HG02678 (cell line): ENCODE measurements at regions not wholly inside any gene's neighbourhood (a gene's known extent, or its start where the extent isn't known, plus 50 kb on each side); places are given as distances from the start of the nearest gene placed in this dataset.

Experiments used
- ATAC-seq: cut with Tn5 transposase; IDR thresholded peaks from one replicate; pipeline ENCODE4 v1.9.1; 2021; ENCODE audit warnings: mild to moderate bottlenecking, moderate library complexity; ENCODE audit not compliant: unreplicated experiment

DNA sequence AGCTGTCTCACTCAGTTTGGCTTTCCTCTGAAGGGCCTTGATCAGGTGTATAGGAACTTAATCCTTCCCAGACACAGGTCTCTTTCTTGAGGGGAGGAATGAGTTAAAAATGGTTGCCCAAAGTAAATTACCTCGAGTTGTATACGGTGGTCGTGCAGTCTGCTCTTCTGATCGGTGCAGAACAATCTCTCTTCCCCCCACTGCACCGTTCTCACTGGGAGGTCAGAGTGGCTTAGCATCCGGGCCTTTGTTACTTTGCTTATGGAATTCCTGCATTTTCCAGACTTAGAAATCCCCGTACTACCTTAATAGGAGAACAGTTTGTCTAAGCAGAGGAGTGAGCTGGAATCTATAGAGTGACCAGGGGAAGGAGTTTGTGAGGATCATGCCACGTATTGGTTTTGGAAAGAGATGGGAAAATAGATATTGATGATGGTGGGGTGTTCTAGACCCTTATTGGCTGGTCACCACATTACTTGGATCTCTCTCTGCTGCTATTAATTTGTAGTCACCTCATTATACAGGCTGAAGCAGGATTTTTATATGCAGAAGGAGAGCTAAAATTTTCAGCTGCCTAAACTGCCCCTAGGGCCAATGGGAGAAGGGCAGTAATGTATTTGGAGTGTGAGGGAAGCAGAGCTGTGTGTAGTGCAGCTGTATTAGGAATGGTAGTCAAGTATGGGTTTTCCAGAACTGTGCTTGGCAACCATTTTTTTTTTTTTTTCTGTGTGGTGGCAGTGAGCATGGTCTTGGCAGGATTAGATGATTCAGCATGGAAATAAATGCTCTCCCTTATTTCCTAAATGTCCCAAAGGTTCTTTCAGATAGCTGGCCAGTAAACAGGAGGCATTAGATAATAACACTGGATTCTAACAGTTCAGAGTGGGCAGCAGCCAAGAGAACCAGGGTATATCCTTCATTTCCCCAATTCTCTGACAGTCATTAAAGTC lies 81.5 kb downstream of the NDUFS5 start:
- ATAC-seq = no peak

DNA sequence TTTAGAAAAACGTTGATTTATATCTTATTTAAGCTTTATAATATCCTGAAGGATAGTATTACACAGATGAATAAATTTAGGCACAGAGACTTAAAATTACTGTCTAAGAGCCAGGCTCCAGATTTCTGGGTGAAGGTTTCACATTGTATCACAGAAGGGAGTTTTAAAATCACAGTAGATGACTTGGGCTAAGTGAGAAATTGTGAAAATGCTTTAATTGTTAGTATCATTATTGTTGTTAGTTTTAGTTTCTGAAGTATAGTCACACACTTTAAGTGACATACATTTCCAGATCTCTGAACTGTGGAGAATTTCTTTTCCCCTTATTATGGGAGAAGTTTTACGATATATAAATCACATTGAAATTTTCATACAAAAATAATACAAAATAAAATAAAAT lies 83.5 kb downstream of the NDUFS5 start:
- ATAC-seq = no peak

DNA sequence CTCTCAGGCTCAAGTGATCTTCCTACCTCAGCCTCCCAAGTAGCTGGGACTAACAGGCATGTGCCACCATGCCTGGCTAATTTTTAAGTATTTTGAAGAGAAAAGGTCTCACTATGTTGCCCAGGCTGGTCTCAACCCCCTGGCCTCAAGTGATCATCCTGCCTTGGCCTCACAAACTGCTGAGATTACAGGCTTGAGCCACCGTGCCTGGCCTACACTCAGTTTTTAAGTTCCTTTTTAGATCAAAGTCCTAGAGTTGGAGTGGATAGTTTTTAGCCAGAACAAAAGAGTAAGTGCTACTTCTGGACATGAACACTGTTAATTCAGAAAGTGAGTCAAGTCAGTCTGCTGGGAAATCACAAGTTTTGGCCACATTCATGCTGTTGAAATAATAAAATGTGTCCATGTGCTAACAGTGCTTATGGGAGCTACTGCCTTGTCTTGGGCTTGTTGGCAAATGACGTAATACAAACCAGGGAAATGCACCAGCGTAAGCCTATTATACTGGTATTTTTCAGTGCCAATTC lies 84.2 kb downstream of the NDUFS5 start:
- no peak for ATAC-seq

DNA sequence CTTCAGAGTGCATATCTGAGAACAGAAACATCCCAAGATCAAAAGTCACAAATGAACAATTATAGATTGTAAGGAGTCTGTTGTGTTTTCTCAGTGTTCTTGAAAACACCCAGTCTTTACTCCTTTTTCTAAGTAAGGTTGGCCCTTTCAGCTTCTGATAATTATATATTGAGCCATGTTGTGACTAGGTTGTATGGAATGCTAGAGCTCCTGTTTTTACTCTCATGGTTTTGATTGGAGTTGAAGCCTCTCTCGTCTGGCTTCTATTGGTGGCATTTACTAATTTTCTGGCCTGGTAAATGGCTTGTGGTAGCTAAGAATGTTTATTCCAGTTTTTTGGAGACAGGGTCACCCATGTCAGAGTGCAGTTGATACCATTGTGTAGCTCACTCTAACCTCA lies 84.7 kb downstream of the NDUFS5 start:
- ATAC-seq = no peak

DNA sequence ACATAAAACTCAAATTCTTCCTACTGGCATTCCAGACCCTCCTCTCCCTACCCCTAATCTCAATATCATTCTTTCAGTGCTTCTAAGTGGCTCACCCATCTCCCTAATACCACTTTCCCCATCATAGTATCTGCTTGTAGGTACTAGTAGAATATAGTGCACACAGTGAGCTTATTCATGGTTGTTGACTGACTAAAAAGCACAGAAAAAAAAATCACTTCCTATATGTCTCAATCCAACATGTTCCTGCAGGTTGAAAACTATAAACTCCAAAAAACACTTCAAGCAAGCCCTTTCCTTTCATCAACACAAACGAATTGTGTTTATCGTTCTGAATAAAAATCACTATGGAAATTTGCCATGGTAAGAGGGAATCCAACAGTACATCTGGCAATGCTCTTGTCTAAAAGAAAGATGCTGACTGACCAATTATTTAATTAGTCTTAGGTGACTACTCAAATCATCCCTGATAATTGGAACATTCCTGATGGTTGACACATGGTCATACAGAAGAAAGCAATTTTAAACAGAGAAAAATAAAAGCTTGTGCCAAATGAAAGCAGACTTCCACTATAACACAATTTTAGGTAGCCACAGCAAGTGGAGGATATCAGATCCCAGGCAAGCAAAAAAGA lies 87.1 kb downstream of the NDUFS5 start:
- no peak for ATAC-seq

DNA sequence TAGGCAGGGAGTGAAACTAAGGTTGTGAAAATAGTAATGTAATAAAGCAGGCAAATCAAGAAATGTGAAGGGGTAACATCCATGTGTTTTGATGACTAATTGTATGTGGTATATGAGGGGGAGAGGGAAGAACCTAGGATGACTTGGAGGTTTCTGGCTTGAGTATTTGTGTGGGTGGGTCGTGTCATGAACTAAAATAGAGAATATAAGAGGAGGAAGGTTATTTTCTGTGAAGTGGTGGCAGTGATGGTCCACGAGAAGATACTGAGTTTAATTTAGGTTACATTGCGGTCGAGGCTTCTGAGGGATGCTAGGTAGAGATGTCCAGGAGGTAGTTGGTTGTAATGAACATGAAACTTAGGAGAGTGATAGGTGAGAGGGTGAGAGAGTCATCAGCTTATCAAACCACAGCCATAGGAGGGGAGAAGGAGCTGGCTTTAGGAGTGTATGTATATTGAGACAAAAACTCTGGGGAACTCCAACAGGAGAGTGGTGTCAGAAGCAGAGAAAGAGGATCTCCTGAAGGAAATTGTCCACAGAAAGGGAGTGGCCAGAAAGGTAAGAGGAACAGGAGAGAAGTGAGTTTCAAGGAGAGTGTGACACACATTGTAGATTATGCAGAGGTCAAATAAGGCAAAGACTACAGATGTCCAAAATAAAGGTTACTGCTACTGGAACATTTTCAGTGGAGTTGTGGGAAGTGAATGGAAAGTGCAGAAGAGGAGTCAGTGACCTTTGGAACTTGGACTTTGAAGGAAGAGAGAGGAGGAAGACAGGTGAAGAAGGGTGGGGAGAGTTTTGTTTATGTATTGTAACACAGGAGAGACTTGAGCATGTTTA lies 89.0 kb upstream of the MACF1 start:
- ATAC-seq = no peak

DNA sequence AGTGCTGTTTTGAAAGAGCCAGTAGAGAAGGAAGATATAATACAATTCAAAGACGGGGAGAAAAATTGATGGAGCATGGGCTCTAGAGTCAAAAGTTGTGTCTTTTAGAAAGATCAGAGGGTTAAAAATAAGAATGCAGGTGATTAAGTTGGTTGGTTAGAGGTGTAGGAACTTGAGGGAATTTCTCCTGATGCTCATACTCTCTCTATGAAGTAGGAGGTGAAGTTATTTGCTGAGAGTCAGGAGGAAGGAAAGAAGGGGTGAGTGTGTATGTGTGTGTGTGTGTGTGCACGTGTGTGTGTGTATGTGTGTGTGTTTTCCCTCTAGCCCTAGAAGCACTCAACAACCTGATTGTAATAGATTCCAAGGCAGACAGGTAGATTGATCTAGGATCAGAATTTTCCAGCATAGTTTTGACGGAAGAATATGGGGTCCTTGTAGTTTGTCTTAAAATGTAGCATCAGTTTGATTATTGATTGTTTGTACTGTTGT lies 88.3 kb upstream of the MACF1 start:
- no peak for ATAC-seq

DNA sequence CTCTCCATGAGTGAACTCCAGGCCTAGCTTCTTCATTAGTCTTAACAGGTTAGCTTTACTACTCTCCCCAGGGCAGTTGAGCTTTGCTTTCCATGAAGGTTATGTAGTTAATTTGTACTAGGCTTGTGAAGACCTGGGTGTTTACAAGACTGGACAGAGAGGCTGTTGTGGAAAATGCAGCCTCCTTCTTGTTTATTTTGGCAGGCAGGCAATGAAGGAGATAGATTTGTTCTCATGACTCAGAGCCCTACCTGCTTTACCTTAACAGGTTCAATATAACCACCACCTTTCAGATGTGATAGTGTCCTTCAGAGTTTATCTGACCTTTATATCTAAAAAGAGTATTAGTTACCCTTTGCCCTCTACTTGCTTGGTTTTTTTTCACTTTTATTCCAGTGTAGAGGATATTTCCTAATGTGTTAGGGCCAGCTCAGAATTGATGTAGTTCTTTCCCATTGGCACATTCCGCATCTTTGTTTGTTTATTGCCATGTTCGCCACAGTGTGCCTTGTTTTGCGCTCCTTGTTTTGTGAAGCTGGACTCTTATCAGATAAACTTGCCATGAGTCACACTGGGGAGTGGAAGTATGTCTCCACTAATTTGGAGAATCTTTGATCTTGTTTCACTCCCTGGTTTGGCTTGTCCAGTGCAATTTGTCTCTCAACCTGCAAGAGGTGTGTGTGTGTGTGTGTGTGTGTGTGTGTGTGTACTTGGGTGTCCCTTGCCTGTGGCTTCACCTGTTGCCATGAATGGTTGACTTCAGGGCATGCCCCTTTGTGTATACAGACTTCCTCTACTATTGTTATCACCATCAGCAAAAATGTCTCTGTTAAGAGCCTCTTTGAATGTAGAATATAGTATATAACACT lies 87.4 kb upstream of the MACF1 start:
- no peak for ATAC-seq

DNA sequence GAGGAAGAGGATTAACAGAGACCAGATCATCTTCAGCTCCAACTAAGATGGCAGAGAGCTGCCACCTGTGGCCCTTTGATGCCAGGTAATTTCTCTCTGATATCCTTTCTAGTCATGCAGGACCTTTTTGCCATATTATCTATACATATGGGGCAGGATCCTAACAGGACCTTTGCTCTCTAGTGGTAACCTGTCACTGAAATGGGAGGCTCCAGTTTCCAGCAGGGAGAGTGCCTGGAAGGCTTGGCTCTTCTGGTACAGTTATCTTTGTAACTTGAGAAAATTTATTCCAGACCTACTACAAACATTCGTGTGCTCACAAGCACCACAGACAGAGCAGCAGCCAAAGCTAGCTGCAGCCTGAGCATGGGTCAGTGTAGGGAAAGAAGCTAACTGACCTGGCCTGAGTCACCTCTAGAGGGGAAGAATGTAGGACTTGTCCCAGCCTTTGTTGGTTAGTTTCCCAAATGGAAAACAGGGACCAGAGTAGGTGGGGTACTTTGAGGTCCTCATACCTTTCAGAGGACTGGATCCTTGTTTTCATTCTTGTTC lies 86.5 kb upstream of the MACF1 start:
- ATAC-seq = no peak

DNA sequence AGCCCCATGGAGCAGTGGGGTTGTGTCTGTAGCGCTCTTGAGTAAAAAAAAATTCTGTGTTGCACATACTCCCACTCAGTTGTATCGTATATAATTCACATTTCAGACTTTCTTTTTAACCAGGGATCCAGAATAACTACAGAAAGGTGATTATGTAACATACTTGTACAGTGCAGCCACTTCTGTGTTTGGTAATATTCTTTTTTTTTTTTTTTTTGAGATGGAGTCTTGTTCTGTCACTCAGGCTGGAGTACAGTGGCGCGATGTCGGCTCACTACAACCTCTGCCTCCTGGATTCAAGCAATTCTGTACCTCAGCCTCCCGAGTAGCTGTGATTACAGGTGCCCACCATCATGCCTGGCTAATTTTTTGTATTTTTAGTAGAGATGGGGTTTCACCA lies 82.4 kb upstream of the MACF1 start:
- ATAC-seq = no peak

DNA sequence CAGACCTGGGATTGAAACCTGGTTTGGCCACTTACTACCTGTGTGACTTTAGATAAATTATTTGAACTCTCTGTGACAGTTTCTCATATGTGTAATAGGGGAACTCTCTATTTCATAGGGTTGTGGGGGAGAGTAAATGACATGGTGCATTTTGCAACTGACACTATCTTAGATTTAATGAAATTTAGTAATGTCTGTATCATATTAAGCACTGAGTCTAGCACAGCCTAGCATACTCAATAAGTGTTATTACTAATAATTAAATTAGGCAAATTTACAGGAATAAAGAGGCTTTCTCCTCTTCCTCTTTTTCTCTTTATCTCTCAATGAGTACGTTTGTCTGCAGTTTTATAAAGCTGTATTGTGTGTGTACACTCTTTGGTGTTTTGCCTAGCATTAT lies 80.2 kb upstream of the MACF1 start:
- ATAC-seq = no peak

DNA sequence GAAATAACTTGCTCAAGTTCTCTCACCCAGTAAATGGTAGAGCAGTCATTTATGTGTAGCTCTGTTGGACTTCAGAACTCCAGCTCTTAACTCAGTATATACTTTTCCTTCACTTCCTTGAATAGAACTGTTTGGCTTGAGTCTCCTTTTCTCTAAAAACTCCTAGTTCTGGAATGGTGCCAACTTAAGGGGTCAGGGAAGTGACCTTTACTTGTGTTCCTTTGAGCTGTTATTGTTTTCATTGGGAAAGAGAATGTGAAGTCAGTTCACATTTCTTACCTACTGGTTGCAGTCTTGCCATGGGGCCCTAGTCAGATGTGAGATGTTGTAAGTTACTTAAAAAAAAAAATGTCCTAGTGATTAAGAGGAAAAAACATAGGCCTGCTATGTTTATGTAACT lies 77.0 kb upstream of the MACF1 start:
- no peak for ATAC-seq

DNA sequence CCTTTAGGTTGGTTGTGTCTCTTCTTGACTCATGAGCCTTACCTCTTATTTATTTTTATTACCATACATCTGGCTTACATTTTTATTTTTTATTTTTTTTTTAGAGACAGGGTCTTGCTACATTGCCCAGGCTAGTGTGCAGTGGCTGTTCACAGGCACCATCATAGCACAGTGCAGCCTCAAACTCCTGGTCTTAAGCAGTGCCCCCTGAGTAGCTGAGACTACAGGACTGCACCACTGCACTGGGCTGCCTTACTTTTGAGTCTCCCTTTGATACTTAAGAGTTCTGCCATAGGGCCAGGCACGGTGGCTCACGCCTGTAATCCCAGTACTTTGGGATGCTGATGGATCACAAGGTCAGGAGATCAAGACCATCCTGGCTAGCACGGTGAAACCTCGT lies 76.4 kb upstream of the MACF1 start:
- ATAC-seq = no peak

DNA sequence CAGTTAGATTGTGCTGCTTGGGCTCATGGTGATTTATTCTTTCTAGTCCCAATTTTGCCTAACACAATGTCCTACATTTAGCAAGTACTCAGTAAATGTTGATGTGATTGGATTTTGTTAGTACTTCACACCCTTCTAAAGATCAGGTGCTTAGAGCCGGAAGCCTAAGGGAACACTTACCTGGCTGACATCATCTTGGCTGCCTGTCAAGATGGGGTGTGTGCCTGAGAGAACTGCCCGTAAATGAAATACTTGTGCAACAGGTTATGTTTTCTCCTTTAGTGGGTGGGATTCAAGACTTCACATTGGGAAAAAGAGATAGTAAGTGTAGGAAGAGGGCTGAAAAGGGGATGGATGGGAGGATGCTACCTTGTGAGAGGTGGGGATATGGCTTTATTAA lies 75.5 kb upstream of the MACF1 start:
- ATAC-seq = no peak

DNA sequence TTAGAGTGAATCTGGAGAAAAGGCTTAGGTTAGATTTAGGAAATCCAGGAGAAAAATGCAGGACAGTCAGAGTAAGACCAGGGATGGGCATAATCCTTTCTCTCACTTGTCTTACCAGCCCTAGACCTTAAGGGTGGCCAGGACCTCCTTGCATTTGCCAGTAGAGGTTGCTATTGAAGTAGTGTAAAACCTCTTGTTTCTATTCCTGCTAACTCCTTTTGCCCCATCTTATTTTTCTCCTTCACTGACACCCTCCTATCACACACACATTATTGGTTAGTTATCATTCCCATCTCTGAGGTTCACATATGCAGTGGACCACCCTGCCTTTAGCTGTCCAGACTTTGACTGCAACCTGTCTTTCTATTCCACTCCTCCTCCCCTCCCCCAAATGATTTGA lies 75.0 kb upstream of the MACF1 start:
- no peak for ATAC-seq

DNA sequence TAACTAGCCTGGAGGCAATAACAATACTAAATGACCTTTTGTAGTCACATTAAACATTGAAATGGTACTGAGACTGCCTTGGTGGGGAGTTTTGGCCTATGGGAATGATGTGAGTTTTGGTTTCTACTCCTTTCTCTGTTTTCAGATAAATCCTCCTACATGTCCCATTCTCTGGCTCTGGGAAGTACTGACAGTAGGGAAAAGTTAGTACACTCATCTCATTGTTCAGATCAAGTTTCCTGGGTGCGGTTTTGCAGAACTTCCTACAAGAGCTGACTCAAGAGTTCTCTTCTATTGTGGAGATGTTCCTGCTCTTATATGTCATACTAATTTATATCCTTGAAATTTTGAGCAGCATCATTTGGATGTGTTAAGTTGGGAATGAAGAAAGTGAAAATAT lies 74.2 kb upstream of the MACF1 start:
- ATAC-seq = no peak

DNA sequence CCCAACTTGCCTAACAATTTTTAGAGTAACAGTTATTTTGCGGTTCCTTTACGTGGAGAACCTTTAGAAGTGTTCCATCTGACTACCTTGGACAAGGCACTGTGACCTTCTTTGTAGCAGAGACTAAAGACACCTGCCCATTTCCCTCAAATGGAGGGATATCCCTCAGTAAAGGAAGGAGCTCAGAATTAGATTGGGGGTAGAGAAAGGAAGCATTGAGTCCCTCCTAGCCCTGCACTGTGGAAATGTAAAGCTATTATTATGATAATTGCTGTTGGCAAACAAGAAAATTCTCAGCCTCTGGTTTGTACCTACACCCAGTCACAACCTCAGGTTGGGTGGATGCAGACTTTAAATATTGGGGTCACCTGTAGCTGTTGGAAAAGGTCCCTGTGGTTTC lies 72.6 kb upstream of the MACF1 start:
- no peak for ATAC-seq

DNA sequence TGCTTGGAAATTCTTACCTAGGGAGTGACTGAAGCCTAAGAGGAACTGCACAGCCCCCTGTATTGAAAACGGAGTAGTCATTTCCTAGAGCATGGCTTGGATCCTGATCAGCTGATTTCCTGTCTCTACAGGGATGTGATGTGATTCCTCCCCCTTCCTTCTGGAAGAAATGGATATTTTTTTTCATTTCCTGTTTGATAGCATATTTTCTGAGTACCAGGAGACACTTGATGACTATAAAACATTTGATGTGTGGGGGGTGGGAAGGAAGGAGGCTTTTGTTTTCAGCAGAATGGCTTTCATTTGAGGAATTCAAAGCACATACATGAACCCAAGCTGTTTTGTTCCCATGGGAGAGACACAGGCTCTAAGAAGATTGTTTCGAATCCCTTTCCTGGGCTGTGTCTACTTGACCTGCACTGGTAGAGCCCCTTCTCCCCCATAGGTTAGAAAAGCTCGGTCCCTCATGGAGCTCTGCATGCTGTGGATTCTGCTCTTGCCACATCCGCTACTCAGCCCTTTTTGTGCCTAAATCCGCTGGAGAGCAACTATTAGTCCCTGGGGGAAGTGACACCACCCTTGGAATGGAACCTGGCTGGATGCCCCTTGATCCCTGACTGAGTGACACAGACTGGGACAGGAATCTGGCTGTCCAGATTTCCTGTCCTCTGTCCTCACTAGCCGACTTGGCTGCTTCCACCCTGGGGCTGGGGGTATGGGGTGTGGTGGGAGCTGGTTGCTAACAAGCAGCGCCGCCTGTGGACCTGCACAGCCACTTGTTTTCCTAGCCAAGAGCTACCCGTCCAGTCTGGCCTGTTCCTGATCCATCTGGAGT lies 71.8 kb upstream of the MACF1 start:
- no peak for ATAC-seq

DNA sequence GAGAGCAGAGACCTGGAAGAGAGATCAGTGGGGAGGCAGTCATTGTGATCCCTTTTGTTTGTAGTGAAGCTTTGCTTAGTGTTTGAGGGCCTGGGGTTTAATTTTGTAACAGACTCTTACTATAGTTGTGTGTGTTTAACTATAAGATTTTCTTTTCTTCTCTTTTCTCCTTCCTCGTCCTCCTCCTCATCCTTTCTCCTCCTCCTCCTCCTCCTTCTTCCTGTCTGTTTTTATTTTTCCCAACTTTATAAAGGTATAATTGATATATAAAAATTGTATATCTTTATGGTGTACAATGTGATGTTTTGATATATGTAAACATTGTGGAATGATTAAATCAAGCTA lies 71.2 kb upstream of the MACF1 start:
- no peak for ATAC-seq
